GM10266 (cell line): ENCODE measurements at regions not wholly inside any gene's neighbourhood (a gene's known extent, or its start where the extent isn't known, plus 50 kb on each side); places are given as distances from the start of the nearest gene placed in this dataset.
"Not testable (repeated sequence)": the region's sequence is repeated elsewhere in the genome, so short reads cannot be mapped to it uniquely, and the experiment has no call there.

Experiments used
- DNase-seq: peaks from one replicate; pipeline ENCODE4 v3.0.0; 2012; ENCODE audit errors: extremely low spot score
- TF ChIP-seq, protein P1 (sequence below): IDR thresholded peaks from 2 replicates; pipeline ENCODE4 v1.5.1; 2012; ENCODE audit warnings: mild to moderate bottlenecking, low read depth; ENCODE audit not compliant: control insufficient read depth, insufficient read depth; ENCODE audit errors: missing control alignments

DNA sequence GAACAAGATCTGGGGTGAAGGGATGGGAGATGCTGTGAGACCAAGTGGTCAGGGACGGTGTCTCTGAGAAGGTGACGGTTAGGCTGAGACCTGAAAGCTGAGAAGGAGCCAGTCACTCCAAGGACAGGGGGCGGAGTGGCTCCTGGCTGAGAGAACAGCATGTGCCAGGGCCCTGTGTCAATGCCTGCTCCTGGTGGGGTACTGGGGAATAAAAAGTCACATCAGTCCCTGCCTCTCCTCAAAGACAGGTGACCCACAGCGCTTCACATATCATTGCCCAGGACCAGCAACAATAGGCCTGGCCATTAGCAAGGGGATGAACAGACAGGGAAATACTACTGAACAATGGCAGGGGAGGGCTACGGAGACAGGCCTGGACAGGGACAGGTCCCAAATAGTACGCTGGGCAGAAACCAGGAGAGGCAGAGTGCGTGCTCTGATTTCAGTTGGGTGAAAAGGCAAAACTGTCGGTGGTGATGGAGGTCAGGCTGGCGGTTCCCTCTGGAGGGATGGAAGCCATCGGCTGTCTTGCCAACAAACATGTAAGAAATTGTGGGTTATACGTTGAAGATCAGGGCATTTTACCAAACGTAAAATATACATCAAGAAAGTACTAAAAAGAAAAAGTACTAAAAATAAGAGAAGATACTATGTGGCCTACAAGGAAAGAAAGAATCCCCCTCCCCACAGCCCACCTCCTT is 64.3 kb downstream of the C9orf50 start:
- no peak for DNase-seq
- TF ChIP-seq, protein P1, sequence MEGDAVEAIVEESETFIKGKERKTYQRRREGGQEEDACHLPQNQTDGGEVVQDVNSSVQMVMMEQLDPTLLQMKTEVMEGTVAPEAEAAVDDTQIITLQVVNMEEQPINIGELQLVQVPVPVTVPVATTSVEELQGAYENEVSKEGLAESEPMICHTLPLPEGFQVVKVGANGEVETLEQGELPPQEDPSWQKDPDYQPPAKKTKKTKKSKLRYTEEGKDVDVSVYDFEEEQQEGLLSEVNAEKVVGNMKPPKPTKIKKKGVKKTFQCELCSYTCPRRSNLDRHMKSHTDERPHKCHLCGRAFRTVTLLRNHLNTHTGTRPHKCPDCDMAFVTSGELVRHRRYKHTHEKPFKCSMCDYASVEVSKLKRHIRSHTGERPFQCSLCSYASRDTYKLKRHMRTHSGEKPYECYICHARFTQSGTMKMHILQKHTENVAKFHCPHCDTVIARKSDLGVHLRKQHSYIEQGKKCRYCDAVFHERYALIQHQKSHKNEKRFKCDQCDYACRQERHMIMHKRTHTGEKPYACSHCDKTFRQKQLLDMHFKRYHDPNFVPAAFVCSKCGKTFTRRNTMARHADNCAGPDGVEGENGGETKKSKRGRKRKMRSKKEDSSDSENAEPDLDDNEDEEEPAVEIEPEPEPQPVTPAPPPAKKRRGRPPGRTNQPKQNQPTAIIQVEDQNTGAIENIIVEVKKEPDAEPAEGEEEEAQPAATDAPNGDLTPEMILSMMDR = no peak

DNA sequence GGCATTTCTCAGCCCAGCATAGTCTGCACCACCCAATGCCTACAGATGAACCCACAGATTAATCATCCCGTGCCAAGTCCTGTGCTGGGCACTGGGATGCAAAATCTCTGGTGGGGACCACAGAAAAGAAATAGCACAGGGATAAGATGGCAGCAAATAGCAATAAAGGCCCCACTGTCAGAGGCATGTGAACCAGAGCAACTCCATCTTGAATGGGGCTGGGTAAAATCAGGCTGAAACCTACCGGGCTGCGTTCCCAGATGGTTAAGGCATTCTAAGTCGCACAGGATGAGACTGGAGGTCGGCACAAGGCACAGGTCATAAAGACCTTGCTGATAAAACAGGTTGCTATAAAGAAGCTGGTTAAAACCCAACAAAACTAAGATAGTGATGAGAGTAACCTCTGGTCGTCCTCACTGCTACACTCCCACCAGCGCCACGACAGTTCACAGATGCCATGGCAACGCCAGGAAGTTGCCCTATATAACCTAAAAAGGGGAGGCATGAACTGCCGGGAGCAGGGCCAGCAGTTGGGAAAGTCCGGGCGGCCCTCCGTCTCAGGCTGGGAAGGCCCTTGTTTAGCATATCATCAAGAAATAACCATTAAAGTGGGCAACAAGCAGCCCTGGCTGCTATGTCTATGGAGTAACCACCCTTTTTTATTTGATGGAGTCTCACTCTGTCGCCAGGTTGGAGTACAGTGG is 65.2 kb downstream of the C9orf50 start:
- TF ChIP-seq, protein P1 = no peak
- DNase-seq = no peak

DNA sequence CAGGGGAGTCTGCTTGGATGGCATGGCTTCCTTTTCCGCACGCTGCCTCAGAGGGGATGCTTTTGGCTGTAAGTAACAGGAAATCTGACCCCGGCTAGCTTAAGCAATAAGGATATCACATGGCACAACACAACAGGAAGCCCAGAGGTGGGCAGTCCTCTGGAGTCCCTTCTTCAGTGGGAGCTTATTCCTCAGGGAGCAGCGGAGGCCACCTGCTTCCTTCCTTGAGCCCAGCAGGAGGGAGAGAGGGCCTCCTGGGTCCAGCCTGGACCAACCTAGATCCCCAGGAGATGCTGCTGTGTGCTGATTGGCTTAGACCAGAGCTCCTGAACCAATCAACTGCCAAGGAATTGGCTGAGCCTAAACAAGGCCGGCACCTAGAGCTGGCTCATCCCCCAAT is 66.3 kb downstream of the C9orf50 start:
- no peak for DNase-seq
- TF ChIP-seq, protein P1 = no peak

DNA sequence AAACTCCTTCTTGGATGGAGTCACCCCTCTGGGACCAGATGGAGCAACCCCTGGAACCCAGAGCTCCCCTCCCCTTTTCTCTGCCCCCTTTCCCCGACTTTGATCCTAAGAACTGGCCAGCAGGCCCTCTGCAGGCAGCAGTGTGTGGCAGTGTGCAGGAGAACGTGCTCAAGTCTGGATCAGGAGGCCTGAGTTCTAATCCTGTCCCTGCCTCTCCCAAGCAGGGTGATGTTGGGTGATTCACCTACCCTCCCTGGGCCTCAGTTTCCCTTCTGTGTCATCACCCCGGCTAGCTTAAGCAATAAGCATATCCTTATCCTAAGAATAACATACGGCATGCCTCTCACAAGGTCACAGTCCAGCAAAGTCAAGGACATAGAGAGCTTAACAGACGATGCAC is 67.6 kb downstream of the C9orf50 start:
- TF ChIP-seq, protein P1 = no peak
- no peak for DNase-seq

DNA sequence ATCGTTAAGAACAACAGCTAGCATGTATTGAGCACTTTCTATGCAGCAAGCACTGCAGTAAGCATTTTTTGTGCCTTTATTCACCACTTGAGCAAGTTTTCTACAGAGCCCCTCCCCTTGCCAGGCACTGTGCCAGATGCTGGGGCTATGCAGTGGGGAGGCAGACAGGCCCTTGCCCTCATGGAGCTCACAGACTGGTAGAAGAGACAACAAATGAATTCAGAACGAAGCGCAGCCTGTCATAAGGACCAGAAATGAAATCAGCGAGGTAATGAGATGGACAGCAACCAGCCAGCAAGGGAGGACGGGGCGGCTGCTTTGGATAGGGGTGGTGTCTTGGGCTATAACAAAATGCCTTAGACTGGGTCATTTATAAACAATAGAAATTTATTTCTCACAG is 68.8 kb downstream of the C9orf50 start:
- no peak for DNase-seq
- TF ChIP-seq, protein P1 = no peak

DNA sequence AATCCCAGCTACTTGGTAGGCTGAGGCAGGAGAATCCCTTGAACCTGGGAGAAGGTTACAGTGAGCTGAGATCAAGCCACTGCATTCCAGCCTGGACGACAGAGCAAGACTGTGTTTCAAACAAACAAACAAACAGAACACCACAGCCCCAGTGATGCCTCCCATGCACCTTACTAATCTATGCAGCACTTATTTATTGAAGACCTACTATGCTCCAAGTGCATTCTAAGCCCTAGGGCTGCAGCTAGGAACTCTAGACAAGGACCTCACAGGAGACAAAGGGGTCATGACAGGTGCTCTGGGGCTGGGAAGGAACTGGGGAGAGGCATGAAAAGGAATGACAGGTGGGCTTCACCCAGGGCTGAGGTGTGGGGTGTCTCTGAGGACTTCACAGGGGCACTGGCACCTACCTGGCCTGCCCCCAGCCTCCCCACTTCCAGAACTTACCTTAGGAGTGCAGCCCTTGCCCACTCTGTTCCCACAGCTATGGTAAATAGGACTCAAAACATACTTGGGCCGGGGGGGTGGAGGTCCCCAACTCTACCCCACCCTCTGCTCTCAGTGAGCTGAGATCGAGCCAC is 69.4 kb downstream of the C9orf50 start:
- DNase-seq = no peak
- TF ChIP-seq, protein P1 = no peak

DNA sequence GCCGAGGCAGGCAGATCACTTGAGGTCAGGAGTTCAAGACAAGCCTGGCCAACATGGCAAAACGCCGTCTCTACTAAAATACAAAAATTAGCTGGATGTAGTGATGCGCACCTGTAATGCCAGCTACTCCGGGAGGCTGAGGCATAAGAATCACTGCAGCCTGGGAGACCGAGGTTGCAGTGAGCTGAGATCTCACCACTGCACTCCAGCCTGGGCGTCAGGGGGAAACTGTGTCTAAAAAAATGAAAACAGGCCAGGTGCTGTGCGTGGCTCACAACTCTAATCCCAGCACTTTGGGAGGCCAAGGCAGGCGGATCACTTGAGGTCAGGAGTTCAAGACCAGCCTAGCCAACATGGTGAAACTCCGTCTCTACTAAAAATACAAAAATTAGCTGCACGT is 69.9 kb downstream of the C9orf50 start:
- not testable (repeated sequence) for DNase-seq
